HG03045 (cell line): ENCODE measurements at regions not wholly inside any gene's neighbourhood (a gene's known extent, or its start where the extent isn't known, plus 50 kb on each side); places are given as distances from the start of the nearest gene placed in this dataset.
"Not testable (repeated sequence)": the region's sequence is repeated elsewhere in the genome, so short reads cannot be mapped to it uniquely, and the experiment has no call there.

ENCODE experiments used
- ATAC-seq: cut with Tn5 transposase; IDR thresholded peaks from one replicate; pipeline ENCODE4 v1.9.1; 2021; ENCODE audit warnings: mild to moderate bottlenecking, moderate library complexity; ENCODE audit not compliant: unreplicated experiment

DNA sequence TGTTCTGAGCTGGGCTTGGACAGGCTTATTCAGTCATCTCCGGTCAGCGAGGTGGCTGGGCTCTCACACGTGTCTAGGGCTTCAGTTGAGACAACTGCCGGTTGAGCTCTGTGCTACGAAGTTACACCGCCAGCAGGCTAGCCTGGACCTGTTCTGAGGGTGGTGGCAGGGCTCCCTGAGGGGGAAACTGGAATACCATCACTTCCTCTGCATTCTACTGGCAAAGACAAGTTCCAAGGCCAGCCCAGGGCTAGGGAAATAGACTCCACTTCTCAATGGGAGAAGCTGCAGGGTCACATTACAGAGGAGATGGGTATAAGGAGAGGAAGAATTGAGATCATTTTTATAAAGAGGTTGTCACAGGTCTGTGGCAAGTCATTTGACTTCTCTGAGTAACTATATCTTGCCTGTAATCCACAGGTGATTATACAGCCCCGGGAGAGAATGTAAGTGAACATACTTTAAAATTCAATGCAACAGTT is 106.8 kb upstream of the IL12A start:
- ATAC-seq = no peak

DNA sequence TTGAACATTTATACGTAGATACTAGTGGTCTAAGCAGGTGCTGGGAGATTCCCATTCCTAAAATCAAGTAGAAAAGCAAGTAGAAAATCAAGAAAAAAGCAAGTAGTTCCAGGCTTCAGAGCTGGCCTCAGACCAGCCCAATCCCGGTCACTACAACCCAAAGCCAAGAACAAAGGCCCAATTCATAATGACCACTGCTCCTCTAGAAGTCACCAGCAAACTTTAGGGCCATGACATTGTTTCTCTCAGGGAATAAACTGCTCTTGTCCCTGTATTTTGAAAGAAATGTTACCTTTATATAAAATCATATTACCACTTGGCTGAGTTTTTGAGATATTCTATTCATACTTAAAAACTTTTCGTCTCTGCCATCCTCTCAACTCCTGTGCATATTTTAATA is 106.3 kb upstream of the IL12A start:
- no peak for ATAC-seq

DNA sequence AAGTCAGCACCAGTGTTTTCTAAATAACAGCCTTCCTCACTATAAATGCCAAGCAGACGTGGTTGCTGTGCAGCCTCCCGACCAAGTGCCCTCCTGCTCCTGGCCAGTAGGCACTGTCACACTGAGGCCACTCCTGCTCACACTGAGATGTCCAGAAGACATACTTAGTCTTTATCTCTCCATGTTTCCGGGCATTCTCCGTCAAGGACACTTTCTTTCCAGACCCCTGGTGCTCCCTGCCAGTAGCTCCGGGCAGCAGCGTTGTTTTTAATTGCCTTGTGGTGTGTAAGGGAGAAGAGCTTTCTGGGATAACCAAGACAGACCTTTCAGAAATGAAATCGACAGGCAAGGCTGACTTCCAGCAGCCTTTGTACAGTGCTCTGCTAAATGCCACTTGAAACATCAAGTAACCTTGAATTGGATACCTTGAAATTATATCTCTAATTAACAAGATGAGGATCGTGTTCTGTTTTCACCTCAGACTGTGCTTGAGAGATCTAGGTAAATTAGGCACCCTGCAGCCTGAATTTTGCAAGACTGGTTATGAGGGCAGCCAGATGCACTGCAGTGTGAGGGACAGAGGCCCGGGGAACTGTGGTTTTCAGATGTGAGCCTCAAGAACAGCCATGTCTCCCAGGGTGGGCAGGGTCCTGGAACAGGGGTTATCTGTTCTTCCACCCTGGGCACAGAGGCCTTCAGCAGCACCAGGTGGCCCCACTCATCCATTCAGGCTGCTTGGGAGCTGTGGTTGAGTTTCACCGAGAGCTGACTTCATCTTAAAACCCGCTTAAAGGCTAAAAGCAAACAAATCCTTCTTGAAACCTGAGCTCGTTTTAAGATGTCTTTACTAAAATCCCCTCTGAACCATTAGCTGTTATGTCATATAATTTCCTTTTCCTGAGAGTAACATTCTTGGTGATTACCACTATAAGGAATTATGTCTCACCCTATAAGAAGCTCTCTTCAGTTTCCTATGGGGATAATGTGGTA is 105.5 kb upstream of the IL12A start:
- no peak for ATAC-seq

GRCh38 chr3:159884661-159885402 is 103.8 kb upstream of the IL12A start:
- ATAC-seq = no peak

GRCh38 chr3:159886050-159886449 is 102.6 kb upstream of the IL12A start:
- peak; percentile 64 for ATAC-seq

GRCh38 chr3:159886530-159886929 is 102.1 kb upstream of the IL12A start:
- ATAC-seq = not testable (repeated sequence)

GRCh38 chr3:159887168-159887567 is 101.5 kb upstream of the IL12A start:
- ATAC-seq = no peak

DNA sequence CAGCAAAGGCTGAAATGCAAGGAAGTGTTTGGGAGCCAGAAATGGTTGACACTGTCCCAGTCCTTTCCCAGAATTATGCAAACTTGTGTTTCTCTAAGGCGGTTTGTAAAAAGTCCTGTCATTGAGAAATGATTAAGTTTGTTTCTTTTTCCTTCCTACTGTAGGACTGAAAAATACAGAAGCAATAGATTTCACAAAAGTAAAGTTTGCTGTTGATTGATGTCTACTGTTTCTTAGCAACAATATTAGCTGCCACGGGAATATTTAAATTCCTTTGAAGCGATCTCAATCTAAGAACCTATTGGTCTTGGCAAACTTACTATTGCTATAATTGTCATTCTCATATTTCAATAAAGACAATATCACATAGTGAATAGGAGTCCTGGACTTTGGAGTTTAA is 100.7 kb upstream of the IL12A start:
- no peak for ATAC-seq

- ATAC-seq = no peak
Measured at GRCh38 chr3:159892171-159892795, 96.4 kb upstream of the IL12A start.

DNA sequence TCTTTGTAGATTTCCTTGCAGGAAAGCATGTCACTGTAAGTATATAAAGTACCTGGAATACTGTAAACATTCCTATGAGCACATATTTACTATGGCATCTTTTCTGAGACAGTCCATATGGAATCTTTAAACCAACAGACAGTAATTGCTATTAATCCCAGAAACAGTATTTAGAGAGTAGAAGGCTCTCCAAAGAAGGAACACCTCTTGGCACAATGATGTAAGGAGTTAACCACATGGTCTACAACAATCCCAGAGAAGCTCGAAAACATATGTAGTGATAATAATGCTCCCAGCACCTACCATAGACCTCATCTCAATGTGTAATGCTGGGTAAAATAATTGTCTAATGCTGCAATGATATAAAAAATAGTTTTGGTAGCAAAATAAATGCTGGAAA is 95.8 kb upstream of the IL12A start:
- ATAC-seq = no peak

DNA sequence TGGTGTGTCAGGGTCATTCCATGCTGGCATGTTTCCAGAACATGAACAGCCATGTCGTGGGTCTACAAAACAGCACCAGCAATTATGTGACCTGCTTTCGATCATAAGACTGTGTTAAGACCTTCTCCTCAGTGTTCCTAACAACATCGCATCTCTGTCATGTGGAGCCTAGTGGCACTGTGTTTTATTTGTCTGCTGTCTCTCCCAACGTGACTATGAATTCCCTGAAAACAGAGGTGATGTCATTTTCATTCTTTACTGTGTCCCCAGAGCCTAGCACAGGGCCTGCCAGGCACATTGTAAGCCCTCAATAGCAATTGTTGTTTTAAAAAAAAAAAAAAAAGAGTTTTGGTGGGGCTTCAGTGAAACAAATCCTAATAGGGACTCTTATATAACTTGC is 94.2 kb upstream of the IL12A start:
- ATAC-seq = no peak

GRCh38 chr3:159895430-159895829 is 93.2 kb upstream of the IL12A start:
- ATAC-seq = no peak

DNA sequence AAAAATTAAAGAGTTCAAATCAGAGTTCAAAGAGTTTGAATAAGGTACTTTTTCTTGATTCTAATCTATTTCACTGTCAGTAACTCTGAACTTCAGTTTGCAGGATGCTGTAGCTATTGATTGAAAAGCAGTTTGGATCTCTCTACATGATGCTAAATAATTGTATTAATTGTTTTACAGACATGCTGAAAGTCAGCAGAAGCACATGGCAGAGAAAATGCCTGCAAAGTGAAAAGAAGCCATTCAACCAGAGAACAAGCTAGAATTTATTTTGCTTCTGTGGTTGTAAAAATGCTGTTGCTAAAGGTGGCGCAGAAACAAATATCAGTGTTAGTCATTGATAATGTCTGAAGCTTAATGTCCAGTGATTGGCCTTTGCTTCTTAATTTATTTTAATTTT is 92.1 kb upstream of the IL12A start:
- ATAC-seq = no peak

- ATAC-seq = no peak
Measured at GRCh38 chr3:159897331-159898075, 91.1 kb upstream of the IL12A start.

DNA sequence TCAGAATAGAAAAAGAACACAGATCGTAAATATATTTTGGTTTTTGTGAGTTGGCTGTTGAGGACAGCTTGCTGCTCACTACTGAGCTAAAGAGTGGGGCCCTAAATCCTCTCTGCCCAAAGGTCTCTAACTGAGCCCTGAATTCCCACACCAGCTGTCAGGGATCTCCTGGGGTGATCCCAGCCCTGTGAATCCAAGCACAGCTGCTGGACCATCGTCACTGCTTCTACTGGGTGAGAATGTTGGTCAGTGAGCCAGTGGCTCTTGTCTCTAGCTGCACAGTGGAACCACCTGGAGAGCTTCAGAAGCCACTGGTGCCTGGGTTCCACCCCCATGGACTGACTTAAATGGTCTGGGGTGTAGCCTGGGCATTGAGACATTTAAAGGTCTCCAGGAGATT is 90.5 kb upstream of the IL12A start:
- ATAC-seq = no peak

DNA sequence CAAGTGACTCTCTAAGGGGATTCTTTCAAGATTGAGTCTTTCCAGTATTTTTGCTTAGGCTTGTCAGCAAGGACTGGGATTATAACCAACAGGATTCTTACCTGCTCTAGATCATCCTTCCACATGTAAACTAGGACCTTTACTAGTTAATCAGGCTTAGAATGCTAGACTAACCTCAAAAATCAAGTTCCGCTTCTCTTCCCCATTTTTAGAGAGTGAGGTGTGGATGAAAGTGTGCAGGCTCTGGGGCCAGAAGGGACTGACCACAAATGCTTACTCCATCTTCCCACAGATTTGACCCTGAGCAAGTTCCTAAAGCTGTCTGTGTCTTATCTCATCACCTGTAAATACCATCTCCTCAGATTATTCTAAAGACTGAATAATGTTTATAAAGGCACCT is 89.5 kb upstream of the IL12A start:
- no peak for ATAC-seq

DNA sequence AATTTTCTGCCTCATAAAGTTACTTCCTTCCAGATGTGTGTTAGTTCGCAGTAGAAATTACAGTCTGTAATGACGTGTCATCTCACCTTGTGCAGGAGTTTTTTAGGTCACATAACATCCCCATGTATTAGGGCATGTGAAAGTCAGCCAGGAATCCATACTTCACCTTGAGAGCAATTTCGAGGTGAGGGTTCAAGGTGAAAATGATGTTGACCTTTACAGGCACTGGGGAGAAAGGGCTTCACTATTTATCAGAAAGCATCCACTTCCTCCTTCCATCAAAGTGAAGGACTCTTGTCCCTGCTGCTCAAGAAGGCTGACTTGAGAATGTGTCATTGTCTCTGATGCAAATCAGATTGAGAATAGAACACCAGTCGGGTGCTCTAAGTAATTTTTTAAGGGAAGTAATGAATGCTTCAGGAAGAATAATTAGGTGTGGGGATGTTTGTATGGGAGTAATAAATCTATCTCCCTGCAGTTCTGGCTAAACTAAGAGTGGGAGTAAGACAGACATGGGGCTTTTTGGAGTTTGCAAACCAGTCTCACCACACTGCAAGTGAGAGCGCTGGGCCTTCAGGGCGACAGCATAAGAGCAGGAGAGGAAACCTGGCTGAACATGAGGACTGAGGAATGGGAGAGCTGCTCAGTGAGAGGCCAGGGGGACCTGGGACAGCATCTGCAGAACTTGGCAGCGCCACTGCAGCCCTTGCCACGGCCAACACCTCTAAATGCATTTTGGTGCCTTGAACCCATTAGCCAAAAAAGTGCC is 85.9 kb upstream of the IL12A start:
- peak; percentile 67 for ATAC-seq

- ATAC-seq = no peak
Measured at GRCh38 chr3:159904455-159904854, 84.2 kb upstream of the IL12A start.

DNA sequence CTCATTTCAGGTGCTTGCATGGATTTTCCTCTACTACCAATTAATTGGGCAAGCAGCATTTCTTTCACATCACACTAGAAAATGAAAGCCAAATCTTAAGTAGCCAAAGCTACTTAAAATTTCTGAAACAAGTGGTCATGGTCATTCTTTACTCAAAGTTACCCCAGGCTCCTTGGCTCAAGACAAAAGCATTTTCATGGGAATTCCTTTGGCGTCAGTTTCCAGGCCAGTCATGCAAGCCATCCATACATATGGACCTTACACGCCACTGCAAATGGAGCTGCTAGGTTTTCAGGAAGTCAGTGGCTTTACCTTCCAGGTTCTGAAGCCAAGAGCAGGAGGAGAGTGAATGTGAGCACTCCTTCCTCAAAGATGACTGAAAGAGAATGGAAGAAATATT is 83.7 kb upstream of the IL12A start:
- ATAC-seq = no peak

- ATAC-seq = no peak
Measured at GRCh38 chr3:159907828-159908227, 80.8 kb upstream of the IL12A start.
